Hematopoietic multipotent progenitor cell treated with erythropoietin and hydrocortisone succinate and interleukin-3 and kit ligand, for 17 days (in vitro differentiated cells): ENCODE measurements at regions not wholly inside any gene's neighbourhood (a gene's known extent, or its start where the extent isn't known, plus 50 kb on each side); places are given as distances from the start of the nearest gene placed in this dataset.
A peak's percentile ranks its signal among the peaks of the same experiment; 100 is the strongest.
"Not testable (repeated sequence)": the region's sequence is repeated elsewhere in the genome, so short reads cannot be mapped to it uniquely, and the experiment has no call there.

Experiments
- DNase-seq: peaks from one replicate; pipeline ENCODE4 v3.0.0-alpha.2; 2015; ENCODE audit warnings: low spot score

DNA sequence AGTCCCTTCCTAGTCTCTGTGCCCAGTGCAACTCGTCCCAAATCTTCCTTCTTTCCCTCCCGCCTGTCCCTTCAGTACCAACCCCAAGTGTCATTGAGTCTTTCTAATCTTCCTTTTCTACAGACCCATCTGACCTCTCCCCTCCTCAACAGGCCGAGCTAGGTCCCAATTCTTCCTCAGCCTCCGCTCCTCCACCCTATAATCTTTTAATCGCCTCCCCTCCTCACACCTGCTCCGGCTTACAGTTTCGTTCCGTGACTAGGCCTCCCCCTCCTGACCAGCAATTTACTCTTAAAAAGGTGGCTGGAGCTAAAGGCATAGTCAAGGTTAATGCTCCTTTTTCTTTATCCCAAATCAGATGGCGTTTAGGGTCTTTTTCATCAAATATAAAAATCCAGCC lies 123.1 kb upstream of the MAP2 start:
- DNase-seq = not testable (repeated sequence)

DNA sequence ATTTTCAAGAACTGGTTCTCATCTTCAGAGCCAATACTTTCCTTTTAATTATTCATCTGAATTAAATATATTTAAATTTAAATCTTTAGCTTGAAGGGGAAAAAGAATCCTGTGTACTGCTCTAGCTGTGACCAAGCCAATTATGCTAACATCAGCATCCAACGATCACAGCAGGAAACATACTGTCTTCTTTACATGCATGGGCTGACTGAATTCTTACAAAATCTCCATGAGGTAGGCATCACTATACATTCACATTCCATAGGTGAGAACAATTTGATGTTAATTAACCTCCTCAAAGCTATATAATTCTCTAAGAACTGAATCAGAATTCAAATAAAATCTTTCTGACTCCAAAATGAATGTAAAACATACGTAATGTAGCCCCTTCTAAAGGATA lies 118.8 kb upstream of the MAP2 start:
- DNase-seq = no peak

DNA sequence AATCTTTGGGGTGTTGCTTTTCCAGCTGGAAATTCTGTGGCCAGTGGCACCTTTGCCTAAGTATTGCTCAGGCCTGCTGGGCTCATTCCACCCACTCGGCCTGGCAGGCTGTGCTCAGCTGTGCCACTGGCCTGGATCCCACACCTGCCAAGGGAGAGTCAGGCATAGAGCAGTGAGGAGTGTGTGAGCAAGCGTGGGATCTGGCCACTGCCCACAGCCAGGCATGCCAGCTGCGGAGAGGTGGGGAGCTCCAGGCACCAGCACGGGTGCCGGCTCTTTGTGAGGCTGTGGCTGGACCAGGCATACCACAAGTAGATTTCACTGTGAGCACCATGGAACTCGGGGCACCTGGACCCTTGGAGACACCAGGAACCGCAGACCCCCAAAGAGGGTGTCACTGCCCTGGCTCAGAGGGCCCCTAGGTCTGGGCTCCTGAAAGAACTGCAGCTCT lies 118.1 kb upstream of the MAP2 start:
- no peak for DNase-seq

DNA sequence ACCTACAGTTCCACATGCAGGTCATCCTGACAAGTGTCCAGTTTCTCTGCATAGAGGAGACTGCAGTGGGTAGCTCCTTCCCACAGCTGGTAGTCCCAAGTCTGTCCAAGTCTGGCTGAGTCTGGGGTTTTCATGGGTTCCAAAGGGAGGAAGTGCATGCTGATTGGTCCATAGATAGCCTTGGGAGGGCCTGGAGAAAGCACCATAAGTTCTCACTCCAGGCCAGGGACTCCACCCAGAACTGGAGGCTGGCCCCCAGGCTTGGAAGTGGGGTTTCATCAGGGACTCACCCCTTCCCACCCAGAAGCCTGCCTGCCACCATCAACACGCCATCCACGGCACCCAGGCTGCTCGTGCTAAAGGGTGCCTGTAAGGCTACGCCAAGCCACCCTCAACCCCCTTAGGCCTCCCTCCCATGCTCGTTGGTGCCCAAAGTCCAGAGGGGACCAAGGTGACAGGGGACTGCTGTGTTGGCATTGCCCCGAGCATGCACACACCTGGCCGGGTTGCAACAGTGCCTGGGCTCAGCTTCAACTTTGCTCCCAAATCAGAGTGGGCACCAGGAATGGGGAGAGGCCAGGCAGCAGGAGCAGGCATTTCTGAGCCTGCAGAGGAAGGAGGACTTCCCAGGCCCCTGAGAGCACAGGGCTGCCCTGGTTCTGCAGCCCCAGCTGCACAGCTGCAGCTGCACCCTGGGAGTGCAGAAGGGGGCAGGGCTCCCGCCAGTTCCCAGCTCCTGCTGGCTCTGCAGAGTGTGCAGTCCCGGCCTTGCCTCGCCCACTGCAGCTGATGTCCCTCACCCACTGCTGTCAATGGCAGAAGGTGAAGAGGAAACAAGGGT lies 116.5 kb upstream of the MAP2 start:
- no peak for DNase-seq

DNA sequence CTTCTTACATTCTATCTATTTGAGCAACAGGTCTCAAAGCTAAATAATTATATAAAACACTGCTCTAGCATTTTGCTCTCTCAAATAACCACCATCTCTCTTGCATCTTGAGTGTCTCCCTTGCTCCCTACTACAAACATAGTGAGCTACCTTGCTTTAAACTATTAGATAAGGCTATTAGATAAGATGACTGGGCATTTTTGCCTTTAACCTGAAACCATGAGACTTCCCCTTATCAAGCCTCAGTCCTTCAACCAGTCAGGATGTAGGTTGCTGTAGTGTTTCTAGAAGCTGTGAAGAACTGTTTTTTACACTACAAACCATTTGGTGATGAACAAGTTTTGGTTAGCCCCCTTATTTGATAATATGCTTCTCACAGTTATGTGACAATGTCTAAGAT lies 115.4 kb upstream of the MAP2 start:
- no peak for DNase-seq

DNA sequence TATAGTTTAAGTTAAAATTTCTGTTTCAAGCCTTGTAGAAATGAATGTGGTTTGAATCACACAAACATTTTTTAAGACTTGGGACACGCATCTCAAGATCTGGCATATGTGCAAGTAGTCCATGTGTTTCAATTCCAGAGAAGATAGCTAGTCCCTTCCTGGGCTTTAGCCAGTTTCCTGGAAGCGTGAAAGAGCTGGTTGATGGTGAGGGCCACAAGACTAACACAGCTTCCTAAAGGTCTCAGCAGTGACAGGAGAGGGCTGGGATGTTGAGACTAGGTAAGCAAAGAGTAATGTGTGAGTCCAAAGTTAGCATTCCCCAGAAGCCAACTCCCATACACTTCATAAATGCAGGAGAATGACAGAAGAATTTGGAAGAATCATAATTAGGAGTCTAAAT lies 111.9 kb upstream of the MAP2 start:
- DNase-seq = no peak

DNA sequence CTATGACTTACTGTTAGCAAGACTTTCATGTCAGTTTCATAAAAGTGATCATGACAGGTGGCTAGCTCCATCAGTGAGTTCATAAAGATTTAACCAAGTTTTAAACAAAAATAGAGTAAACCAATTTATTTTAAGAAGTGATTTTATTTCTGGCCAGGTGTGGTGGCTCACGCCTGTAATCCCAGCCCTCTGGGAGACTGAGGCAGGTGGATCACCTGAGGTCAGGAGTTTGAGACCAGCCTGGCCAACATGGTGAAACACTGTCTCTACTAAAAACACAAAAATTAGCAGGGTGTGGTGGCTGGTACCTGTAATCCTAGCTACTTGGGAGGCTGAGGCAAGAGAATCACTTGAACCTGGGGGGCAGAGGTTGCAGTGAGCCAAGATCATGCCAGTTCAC lies 111.4 kb upstream of the MAP2 start:
- not testable (repeated sequence) for DNase-seq

DNA sequence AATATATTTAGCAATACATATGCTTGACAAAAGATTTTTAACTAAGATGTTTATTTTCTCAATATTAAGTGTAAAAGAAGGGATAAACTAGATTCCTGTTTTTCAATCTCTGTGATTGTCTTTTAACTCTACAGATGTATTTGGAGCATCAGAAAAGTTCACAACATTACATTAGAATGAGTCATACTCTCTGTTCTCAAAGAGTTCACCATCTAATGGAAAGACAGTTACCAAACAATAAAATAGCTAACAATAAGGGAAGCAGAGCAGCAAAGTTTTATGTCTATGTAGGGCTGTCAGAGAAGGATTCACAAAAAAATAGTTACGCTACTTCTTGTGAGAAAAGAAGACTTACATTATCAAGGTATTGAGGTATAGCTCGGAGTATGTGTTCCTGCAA lies 109.2 kb upstream of the MAP2 start:
- DNase-seq = no peak

DNA sequence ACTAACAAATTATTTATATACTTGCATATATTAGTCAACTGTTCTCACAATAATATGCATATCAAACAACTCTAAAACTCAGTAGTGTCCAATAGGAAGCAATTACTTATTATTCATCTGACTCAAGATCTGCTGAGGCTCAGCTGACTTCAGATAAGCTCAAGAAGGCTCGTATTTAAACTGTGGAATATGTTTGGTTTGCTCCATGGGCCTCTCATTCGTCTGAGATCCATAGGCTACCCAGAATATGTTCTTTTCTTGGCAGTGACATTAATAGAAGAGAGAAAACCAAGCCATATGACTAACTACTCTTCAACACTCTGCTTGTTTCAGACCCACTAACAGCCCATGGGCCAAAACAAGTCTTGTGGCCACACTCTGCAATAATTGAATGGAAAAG lies 107.7 kb upstream of the MAP2 start:
- DNase-seq = no peak

DNA sequence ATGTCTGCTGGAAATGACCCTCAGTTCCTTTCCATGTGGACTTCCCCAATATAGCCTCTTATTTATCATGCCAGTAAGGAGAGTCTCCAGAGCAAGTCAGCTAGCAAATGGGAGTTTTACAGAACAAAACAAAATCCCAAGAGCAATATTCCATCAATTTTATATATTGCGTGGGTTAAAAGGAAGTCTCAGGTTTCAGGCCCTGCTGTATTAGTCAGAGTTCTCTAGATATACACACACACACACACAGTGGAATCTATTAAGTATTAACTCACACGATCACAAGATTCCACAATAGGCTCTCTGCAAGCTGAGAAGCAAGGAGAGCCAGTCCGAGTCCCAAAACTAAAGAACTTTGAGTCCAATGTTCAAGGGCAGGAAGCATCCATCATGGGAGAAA lies 102.8 kb upstream of the MAP2 start:
- no peak for DNase-seq

DNA sequence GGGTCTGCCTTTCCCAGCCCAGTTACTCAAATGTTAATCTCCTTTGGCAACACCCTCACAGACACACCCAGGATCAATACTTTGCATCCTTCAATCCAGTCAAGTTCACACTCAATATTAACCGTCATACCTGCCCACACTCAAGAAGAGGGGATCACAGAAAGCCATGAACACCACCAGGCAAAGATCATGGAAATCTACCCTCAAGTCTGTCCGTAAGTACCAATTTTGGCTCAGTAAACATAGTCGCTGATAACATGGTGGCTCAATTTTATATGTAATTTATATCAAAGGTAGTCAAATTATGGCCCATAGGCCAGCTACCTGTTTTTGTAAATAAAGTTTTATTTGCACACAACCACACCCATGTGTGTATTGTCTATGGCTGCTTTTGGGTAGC lies 102.3 kb upstream of the MAP2 start:
- DNase-seq = no peak

DNA sequence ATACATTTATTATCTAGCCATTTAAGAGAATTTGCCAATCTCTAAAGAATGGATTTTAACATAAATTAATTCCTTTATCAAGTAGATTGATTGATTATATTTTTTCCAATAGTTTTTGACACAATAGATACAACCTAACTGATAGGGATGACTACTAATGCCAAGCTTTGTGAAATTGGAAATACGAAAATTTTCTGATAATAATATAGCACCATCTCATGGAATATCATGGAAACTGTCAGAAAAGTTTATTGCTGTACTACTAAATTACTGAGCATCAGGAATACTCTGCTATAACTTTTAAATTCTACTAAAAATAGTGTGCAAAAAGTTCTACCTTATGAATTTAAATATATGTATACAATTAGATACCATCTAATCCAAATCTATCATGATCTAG lies 101.8 kb upstream of the MAP2 start:
- DNase-seq = no peak

DNA sequence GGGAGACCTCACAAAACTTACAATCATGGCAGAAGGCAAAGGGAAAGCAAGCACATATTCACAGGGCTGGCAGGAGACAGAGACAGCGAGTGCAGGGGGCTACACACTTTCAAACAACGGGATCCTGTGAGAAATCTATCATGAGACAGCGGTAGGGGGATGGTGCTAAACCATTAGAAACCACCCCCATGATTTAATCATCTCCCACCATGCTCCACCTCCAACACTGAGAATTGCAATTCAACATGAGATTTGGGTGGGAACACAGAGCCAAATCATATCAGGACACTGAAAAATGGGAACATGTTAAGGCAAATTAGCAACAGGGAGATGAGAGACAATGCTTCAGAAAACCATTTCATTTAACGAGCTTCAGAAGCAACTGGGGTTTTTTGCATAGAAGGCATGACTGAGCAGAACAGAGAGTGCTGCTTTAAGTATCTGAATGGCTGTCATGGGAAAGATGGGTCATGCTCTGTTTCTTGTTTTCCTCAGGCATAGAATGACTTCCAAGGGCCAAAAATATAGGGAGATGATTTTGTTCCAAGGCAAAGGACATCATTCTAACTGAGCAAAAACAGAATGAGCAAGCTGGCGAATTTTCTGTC lies 100.8 kb upstream of the MAP2 start:
- no peak for DNase-seq

DNA sequence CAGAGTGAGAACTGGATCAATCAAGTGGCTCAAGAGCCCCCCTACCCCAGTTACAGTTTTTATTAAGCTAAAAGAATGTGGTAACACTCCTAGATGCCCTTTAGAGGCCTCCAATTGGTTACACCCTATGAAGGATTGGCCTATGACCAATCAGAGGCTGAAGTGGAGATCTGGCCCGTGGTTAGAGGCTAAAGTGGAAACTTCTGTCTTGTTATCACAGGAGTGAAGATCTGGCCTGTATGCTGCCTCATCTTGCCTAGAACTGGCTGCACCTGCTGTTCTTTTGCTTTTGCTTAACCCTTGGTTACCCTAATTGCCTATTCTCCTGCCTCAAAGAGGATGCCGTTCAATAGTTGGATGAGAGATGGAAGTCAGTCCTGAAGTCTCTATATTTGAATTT lies 100.1 kb upstream of the MAP2 start:
- no peak for DNase-seq

DNA sequence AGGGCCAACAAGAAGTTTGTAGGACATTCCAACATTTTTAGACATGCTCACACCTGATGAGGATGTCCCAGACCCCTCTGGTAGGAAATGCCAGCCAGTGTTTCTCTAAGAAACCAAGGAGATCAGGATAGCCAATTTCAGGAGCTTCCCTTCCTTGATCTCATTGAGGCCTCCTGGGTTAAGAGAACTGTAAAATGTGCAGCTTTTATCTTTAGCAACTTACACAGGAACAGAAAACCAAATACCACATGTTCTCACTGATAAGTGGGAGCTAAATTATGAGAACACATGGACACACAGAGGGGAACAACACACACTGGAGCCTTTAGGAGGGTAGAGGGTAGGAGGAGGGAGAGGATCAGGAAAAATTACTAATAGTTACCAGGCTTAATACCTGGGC lies 99.6 kb upstream of the MAP2 start:
- DNase-seq = no peak

DNA sequence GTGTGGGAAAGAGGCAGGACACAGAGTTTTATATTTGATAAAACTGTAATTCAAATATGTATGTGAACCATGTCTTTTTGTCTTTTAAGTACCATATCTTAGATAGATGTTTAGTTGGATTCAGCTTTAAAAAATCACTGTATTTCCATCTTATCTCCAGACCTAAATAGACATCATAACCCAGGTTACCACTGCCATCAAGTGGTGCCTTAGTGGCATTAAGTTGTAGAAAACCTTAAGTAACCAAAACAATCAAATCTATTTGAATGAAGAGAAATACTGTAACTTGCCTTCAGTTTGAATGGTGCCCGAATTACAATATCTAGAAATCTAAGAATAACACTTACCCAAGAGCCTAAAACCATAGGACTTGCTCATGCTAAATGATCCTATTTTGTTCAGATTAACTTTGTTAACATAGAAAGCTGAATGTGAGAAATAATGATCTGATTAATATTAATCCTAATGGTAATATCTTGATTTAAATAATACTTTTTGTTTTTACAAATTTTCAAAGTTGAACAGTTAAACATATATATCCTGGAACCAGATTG lies 92.5 kb upstream of the MAP2 start:
- no peak for DNase-seq

DNA sequence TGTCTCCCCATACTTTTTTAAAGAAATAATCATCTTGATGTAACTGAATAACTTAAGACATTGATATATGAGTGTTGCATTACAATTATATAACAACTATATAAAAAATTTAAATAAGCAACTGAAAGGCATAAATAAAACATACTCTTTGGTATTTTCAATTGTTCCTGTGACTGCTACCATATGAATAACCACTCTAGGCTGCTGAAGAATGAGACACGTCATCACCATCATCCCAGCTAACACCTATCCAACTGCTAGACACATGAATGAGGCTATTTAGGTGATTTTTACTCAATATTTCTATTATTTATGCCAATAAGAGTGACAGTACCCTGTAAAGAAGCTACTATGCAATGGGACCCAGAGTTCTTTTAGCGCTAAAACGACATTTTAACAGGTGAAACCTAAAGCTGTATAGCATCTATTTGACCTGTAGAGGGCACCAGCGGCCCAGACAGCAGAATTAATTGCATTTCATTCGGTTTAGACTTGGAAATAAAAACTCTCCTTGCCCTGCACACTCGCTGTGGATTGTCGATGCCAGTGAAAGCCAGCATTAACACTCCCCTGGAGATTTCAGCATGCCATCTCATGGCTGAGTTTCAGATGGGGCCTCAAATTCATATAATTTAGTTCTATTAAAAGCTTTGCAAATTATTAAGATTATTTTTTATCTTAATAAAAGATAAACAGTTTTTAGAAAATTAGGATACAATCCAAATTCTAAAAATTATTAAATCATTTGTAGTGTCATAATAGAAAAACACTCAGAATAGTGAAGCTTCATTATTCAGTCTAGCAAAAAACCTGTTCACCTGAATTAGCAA lies 89.4 kb upstream of the MAP2 start:
- peak; percentile 15 for DNase-seq

DNA sequence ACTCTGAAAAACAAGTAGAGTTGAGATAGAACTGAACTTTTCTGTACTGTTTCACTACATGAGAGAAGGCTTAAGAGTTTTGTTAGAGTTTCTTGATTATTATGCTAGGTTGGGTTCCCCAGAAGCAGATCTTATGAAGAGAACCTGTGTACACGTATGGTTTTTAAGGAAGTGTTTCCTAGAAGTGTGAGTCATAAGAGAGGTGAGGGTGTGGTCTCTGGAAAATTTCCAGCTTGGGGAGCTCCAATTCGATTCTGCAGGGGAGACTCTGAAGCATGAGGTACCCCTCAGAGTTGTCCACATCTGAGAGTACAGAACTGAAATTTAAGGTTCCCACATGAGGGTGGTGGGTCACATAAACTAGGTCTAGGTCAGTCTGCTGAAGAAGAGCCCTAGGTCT lies 83.3 kb upstream of the MAP2 start:
- DNase-seq = no peak

DNA sequence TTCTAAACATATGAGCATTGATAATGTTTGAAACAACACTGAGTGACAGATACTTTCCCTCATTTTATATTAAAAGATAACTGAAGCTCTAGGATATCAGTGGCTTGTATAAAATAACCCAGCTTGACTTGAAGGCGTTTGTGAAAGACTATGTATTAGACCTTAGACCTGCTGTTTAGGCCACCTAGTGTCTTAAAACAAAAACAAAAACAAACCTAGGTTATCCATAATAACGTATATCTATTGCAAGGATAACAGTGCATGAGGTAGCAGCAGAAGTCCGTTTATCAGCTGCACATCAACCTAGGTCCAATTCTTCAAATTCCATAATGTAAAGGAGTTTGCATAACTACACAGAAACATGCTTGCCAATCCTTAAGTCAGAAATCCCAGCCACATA lies 79.5 kb upstream of the MAP2 start:
- DNase-seq = no peak

DNA sequence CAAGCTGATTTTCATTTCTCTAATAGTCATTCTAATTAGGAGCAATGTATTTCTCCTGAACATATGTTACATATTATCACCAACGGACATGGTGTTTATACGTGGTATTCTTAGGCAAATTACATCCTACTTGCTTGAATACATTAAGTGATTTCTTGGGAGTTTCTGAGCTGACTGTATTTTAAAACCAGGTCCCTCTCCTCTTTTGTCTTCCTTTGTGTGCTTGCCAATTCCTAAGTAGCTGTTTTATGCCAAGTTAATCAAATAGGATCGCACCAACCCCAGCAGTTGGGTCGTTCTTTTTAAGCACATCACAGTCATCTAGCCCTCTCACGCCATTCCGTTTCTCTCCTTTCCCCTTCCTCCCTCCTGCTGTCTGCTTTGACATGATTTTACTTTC lies 75.4 kb upstream of the MAP2 start:
- no peak for DNase-seq

DNA sequence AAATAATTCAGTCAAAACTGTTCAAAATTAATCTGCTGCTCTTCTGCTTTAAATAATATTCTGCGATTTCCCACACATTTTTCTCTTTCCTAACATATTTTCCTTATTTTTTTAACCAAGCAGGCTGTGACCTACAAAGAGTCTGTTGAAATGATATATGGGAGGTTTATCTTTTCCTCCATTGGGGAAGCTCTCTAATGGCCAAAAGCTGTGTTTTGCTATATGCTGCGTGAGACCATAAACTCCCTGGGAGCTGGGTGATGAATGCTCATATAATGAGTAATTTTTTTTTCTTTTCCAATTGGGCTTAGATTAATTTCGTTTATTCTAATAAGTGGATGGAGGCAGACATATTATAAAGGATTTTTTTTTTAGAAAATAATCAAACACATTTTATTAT lies 72.2 kb upstream of the MAP2 start:
- no peak for DNase-seq

DNA sequence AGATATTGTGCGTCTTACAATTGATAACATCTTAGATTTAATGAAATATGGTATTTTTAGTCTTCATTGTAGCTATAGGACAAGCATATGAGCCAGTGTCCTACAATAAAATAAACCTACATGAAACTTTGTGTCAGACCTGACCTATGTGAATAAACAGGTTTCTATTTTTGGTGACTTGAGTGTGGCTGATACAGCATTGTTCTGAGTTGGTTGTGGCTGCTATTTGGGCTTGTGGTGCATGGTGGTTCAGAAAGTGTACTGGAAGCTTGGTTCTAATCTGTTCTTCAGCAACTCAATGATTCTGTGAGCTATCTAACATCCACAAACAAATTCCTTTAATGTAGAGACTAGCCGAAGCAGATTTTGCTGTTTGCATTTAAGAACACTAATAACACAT lies 64.9 kb upstream of the MAP2 start:
- no peak for DNase-seq
